ENCODE measurements at regions not wholly inside any gene's neighbourhood (a gene's known extent, or its start where the extent isn't known, plus 50 kb on each side); places are given as distances from the start of the nearest gene placed in this dataset.

GRCh38 chr5:148912146-148912545 is 85.7 kb downstream of the ADRB2 start:
- Histone ChIP-seq H3K27ac (ENCODE audit: low read depth, low read length) (no peak overlapping the region), H2AK5ac (ENCODE audit: low read length) (no peak overlapping the region), H3K18ac (ENCODE audit: low read length) (no peak overlapping the region), H2BK12ac (ENCODE audit: low read length) (peak overlapping the region; percentile 32), H3K9me3 (ENCODE audit: insufficient read depth, low read depth, low read length) (no peaks in the 10 kb centered on the region), H3K4me1 (ENCODE audit: control insufficient read depth in 1 of 2, insufficient read depth in 2 of 2, low read length in 2 of 2) (peaks cover 3 to 12% of the 10 kb centered on the region in 2 experiments), H2BK120ac (ENCODE audit: insufficient read depth, low read length, poor library complexity) (no peak overlapping the region), H3K4me2 (ENCODE audit: low read length) (no peak overlapping the region), H3K23ac (ENCODE audit: low read length) (no peak overlapping the region), H3K4me3 (ENCODE audit: low read depth, low read length) (no peak overlapping the region), H2BK5ac (ENCODE audit: low read depth, low read length, poor library complexity) (no peak overlapping the region), H4K91ac (ENCODE audit: low read depth, low read length) (no peak overlapping the region), H3K79me2 (ENCODE audit: control insufficient read depth, insufficient read depth, low read length, poor library complexity) (no peaks in the 10 kb centered on the region), H3K4ac (ENCODE audit: low read depth, low read length) (no peak overlapping the region), H4K12ac (ENCODE audit: low read depth, low read length) (no peak overlapping the region), H3K14ac (ENCODE audit: low read length) (no peak overlapping the region), H3K36me3 (ENCODE audit: control insufficient read depth in 1 of 2, insufficient read depth in 2 of 2, low read length in 2 of 2) (no peaks in the 10 kb centered on the region), H3K79me1 (ENCODE audit: low read length) (peaks cover 3% of the 10 kb centered on the region), H3K9ac (ENCODE audit: low read length) (no peak overlapping the region), H2AFZ (ENCODE audit: insufficient read depth, low read length, poor library complexity) (no peak overlapping the region), H3K27me3 (ENCODE audit: insufficient read depth, low read length) (no peaks in the 10 kb centered on the region), H4K8ac (ENCODE audit: low read depth, low read length) (no peak overlapping the region)
- WGBS (ENCODE audit: extremely low coverage, insufficient coverage, insufficient read length): no CpG with 5 or more reads among the region's 1 CpG
- no peak for DNase-seq

- Histone ChIP-seq H2BK12ac (ENCODE audit: low read length) (no peak overlapping the region), H4K12ac (ENCODE audit: low read depth, low read length) (no peak overlapping the region), H3K23ac (ENCODE audit: low read length) (no peak overlapping the region), H2AFZ (ENCODE audit: insufficient read depth, low read length, poor library complexity) (no peak overlapping the region), H3K79me2 (ENCODE audit: control insufficient read depth, insufficient read depth, low read length, poor library complexity) (no peaks in the 10 kb centered on the region), H3K4me3 (ENCODE audit: low read depth, low read length) (no peak overlapping the region), H3K27me3 (ENCODE audit: insufficient read depth, low read length) (no peaks in the 10 kb centered on the region), H3K4me2 (ENCODE audit: low read length) (peak overlapping the region; percentile 37), H4K91ac (ENCODE audit: low read depth, low read length) (no peak overlapping the region), H3K79me1 (ENCODE audit: low read length) (peaks cover 3% of the 10 kb centered on the region), H2BK5ac (ENCODE audit: low read depth, low read length, poor library complexity) (no peak overlapping the region), H2AK5ac (ENCODE audit: low read length) (no peak overlapping the region), H3K4me1 (ENCODE audit: control insufficient read depth in 1 of 2, insufficient read depth in 2 of 2, low read length in 2 of 2) (peaks cover 3 to 12% of the 10 kb centered on the region in 2 experiments), H3K18ac (ENCODE audit: low read length) (no peak overlapping the region), H2BK120ac (ENCODE audit: insufficient read depth, low read length, poor library complexity) (no peak overlapping the region), H3K9ac (ENCODE audit: low read length) (no peak overlapping the region), H3K36me3 (ENCODE audit: control insufficient read depth in 1 of 2, insufficient read depth in 2 of 2, low read length in 2 of 2) (no peaks in the 10 kb centered on the region), H3K14ac (ENCODE audit: low read length) (no peak overlapping the region), H3K27ac (ENCODE audit: low read depth, low read length) (no peak overlapping the region), H4K8ac (ENCODE audit: low read depth, low read length) (no peak overlapping the region), H3K4ac (ENCODE audit: low read depth, low read length) (no peak overlapping the region), H3K9me3 (ENCODE audit: insufficient read depth, low read depth, low read length) (no peaks in the 10 kb centered on the region)
- peak; percentile 96 to 97 for DNase-seq
- WGBS (ENCODE audit: extremely low coverage, insufficient coverage, insufficient read length): no CpG with 5 or more reads among the region's 9 CpGs
These were observed 86.4 kb downstream of the ADRB2 start for GRCh38 chr5:148912714-148913398.

GRCh38 chr5:148913493-148913892 is 87.1 kb downstream of the ADRB2 start:
- H3K4me1 ChIP-seq (ENCODE audit: control insufficient read depth in 1 of 2, insufficient read depth in 2 of 2, low read length in 2 of 2): peaks cover 3 to 12% of the 10 kb centered on the region in 2 experiments
- no peak overlapping the region for H3K4me3 ChIP-seq (ENCODE audit: low read depth, low read length)
- no peak overlapping the region for H3K18ac ChIP-seq (ENCODE audit: low read length)
- H2AFZ ChIP-seq (ENCODE audit: insufficient read depth, low read length, poor library complexity): no peak overlapping the region
- no peak for DNase-seq
- no peak overlapping the region for H4K8ac ChIP-seq (ENCODE audit: low read depth, low read length)
- H3K9ac ChIP-seq (ENCODE audit: low read length): no peak overlapping the region
- no peak overlapping the region for H2BK5ac ChIP-seq (ENCODE audit: low read depth, low read length, poor library complexity)
- H2BK12ac ChIP-seq (ENCODE audit: low read length): no peak overlapping the region
- peak overlapping the region; percentile 57 for H3K27ac ChIP-seq (ENCODE audit: low read depth, low read length)
- no peak overlapping the region for H2BK120ac ChIP-seq (ENCODE audit: insufficient read depth, low read length, poor library complexity)
- no CpG with 5 or more reads among the region's 6 CpGs for WGBS (ENCODE audit: extremely low coverage, insufficient coverage, insufficient read length)
- no peak overlapping the region for H2AK5ac ChIP-seq (ENCODE audit: low read length)
- H3K9me3 ChIP-seq (ENCODE audit: insufficient read depth, low read depth, low read length): no peaks in the 10 kb centered on the region
- no peak overlapping the region for H3K4me2 ChIP-seq (ENCODE audit: low read length)
- peaks cover 3% of the 10 kb centered on the region for H3K79me1 ChIP-seq (ENCODE audit: low read length)
- no peak overlapping the region for H4K91ac ChIP-seq (ENCODE audit: low read depth, low read length)
- H3K79me2 ChIP-seq (ENCODE audit: control insufficient read depth, insufficient read depth, low read length, poor library complexity): no peaks in the 10 kb centered on the region
- H3K36me3 ChIP-seq (ENCODE audit: control insufficient read depth in 1 of 2, insufficient read depth in 2 of 2, low read length in 2 of 2): no peaks in the 10 kb centered on the region
- H3K4ac ChIP-seq (ENCODE audit: low read depth, low read length): no peak overlapping the region
- H3K14ac ChIP-seq (ENCODE audit: low read length): no peak overlapping the region
- H3K23ac ChIP-seq (ENCODE audit: low read length): no peak overlapping the region
- H4K12ac ChIP-seq (ENCODE audit: low read depth, low read length): no peak overlapping the region
- no peaks in the 10 kb centered on the region for H3K27me3 ChIP-seq (ENCODE audit: insufficient read depth, low read length)

- peak in 1 of 2 donors; percentile 30 for DNase-seq
- H3K4me1 ChIP-seq (ENCODE audit: control insufficient read depth in 1 of 2, insufficient read depth in 2 of 2, low read length in 2 of 2): peaks cover 3 to 12% of the 10 kb centered on the region in 2 experiments
- H4K91ac ChIP-seq (ENCODE audit: low read depth, low read length): no peak overlapping the region
- H2AK5ac ChIP-seq (ENCODE audit: low read length): no peak overlapping the region
- H3K18ac ChIP-seq (ENCODE audit: low read length): no peak overlapping the region
- peaks cover 3% of the 10 kb centered on the region for H3K79me1 ChIP-seq (ENCODE audit: low read length)
- no peak overlapping the region for H2BK5ac ChIP-seq (ENCODE audit: low read depth, low read length, poor library complexity)
- H3K9ac ChIP-seq (ENCODE audit: low read length): no peak overlapping the region
- H2BK120ac ChIP-seq (ENCODE audit: insufficient read depth, low read length, poor library complexity): no peak overlapping the region
- no peak overlapping the region for H3K14ac ChIP-seq (ENCODE audit: low read length)
- no peak overlapping the region for H4K8ac ChIP-seq (ENCODE audit: low read depth, low read length)
- no peak overlapping the region for H3K4me2 ChIP-seq (ENCODE audit: low read length)
- WGBS (ENCODE audit: extremely low coverage, insufficient coverage, insufficient read length): no CpG with 5 or more reads among the region's 2 CpGs
- no peaks in the 10 kb centered on the region for H3K79me2 ChIP-seq (ENCODE audit: control insufficient read depth, insufficient read depth, low read length, poor library complexity)
- no peak overlapping the region for H3K23ac ChIP-seq (ENCODE audit: low read length)
- peak overlapping the region; percentile 57 for H3K27ac ChIP-seq (ENCODE audit: low read depth, low read length)
- no peak overlapping the region for H2AFZ ChIP-seq (ENCODE audit: insufficient read depth, low read length, poor library complexity)
- no peaks in the 10 kb centered on the region for H3K36me3 ChIP-seq (ENCODE audit: control insufficient read depth in 1 of 2, insufficient read depth in 2 of 2, low read length in 2 of 2)
- no peak overlapping the region for H2BK12ac ChIP-seq (ENCODE audit: low read length)
- no peak overlapping the region for H4K12ac ChIP-seq (ENCODE audit: low read depth, low read length)
- no peaks in the 10 kb centered on the region for H3K9me3 ChIP-seq (ENCODE audit: insufficient read depth, low read depth, low read length)
- no peak overlapping the region for H3K4me3 ChIP-seq (ENCODE audit: low read depth, low read length)
- H3K27me3 ChIP-seq (ENCODE audit: insufficient read depth, low read length): no peaks in the 10 kb centered on the region
- H3K4ac ChIP-seq (ENCODE audit: low read depth, low read length): no peak overlapping the region
These were observed 87.6 kb downstream of the ADRB2 start for GRCh38 chr5:148913985-148914431.
